ENCODE measurements at regions not wholly inside any gene's neighbourhood (a gene's known extent, or its start where the extent isn't known, plus 50 kb on each side); places are given as distances from the start of the nearest gene placed in this dataset.

GRCh38 chr5:93681432-93681831 lies 60.0 kb downstream of the POU5F2 start:
- TF ChIP-seq POLR2A (IDR thresholded peaks at IDR 0.05) (no peak), CTCF (IDR thresholded peaks at IDR 0.05) (no peak)
